Neural cell (in vitro differentiated cells): ENCODE measurements at regions not wholly inside any gene's neighbourhood (a gene's known extent, or its start where the extent isn't known, plus 50 kb on each side); places are given as distances from the start of the nearest gene placed in this dataset.

ENCODE experiments used
- EP300 ChIP-seq: fragments of 450-650 bp; conservative IDR thresholded peaks from 2 replicates; pipeline ENCODE4 v1.6.1; 2014; ENCODE audit warnings: antibody characterized with exemption, mild to moderate bottlenecking, moderate library complexity; ENCODE audit not compliant: poor library complexity, severe bottlenecking
- TF ChIP-seq, protein P1 (sequence below): fragments of 450-650 bp; IDR thresholded peaks from 2 replicates; pipeline ENCODE4 v1.5.1; 2014; ENCODE audit warnings: antibody characterized with exemption, mild to moderate bottlenecking, moderate library complexity; ENCODE audit not compliant: poor library complexity, severe bottlenecking

DNA sequence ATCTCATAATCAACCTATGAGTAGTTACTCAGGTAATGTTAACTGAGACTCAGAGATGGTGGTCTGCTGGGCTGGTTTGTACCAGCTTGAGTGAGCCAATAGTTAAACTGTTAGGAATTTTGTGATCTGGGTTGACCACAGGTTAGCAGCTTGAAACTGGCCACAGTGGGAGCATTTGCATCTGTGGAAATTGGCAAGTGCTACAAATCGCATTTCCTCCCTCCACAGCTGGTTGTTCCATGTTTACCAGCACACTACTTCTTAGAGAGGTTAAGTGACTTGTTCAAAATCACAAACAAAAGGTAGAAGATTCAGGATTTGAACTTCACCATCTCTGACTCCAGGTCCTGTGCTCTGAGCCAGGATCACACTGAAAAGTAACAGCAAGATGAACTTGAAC, 446.9 kb upstream of the CLINT1 start:
- TF ChIP-seq, protein P1, sequence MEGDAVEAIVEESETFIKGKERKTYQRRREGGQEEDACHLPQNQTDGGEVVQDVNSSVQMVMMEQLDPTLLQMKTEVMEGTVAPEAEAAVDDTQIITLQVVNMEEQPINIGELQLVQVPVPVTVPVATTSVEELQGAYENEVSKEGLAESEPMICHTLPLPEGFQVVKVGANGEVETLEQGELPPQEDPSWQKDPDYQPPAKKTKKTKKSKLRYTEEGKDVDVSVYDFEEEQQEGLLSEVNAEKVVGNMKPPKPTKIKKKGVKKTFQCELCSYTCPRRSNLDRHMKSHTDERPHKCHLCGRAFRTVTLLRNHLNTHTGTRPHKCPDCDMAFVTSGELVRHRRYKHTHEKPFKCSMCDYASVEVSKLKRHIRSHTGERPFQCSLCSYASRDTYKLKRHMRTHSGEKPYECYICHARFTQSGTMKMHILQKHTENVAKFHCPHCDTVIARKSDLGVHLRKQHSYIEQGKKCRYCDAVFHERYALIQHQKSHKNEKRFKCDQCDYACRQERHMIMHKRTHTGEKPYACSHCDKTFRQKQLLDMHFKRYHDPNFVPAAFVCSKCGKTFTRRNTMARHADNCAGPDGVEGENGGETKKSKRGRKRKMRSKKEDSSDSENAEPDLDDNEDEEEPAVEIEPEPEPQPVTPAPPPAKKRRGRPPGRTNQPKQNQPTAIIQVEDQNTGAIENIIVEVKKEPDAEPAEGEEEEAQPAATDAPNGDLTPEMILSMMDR, result no peak
- no peak for TF ChIP-seq EP300
